Renal cortex interstitium (tissue), 11 donors: ENCODE measurements at regions not wholly inside any gene's neighbourhood (a gene's known extent, or its start where the extent isn't known, plus 50 kb on each side); places are given as distances from the start of the nearest gene placed in this dataset.
"Not testable (repeated sequence)": the region's sequence is repeated elsewhere in the genome, so short reads cannot be mapped to it uniquely, and the experiment has no call there.

Experiments used
- DNase-seq, 11 donors: peaks; one replicate each; pipeline ENCODE4 v3.0.0-alpha.2; 2013; ENCODE audit warnings: low read depth in 9 of 11, low spot score in 4 of 11; ENCODE audit errors: extremely low read depth in 1 of 11

- DNase-seq = no peak
Observed at GRCh38 chr4:120327276-120327675, 260.6 kb upstream of the MAD2L1 start.

GRCh38 chr4:120319046-120319767 lies 252.6 kb upstream of the MAD2L1 start:
- no peak for DNase-seq

GRCh38 chr4:120318196-120318846 lies 251.7 kb upstream of the MAD2L1 start:
- DNase-seq = no peak

- DNase-seq = no peak
Observed at GRCh38 chr4:120317713-120318112, 251.1 kb upstream of the MAD2L1 start.

GRCh38 chr4:120316416-120316815 lies 249.8 kb upstream of the MAD2L1 start:
- no peak for DNase-seq

GRCh38 chr4:120314969-120315368 lies 248.3 kb upstream of the MAD2L1 start:
- no peak for DNase-seq

- no peak for DNase-seq
Observed at GRCh38 chr4:120304801-120305200, 238.2 kb upstream of the MAD2L1 start.

- no peak for DNase-seq
Observed at GRCh38 chr4:120299631-120300030, 233.0 kb upstream of the MAD2L1 start.

GRCh38 chr4:120293341-120293740 lies 226.7 kb upstream of the MAD2L1 start:
- no peak for DNase-seq

- DNase-seq = no peak
Observed at GRCh38 chr4:120291541-120291940, 224.9 kb upstream of the MAD2L1 start.

- DNase-seq = no peak
Observed at GRCh38 chr4:120290553-120290952, 223.9 kb upstream of the MAD2L1 start.

GRCh38 chr4:120286813-120287212 lies 220.2 kb upstream of the MAD2L1 start:
- DNase-seq = no peak

- DNase-seq = peak in 4 of 11 donors; percentile 2 to 24 (median 8)
Observed at GRCh38 chr4:120281581-120281980, 214.9 kb upstream of the MAD2L1 start.

GRCh38 chr4:120277391-120277790 lies 210.7 kb upstream of the MAD2L1 start:
- no peak for DNase-seq

- DNase-seq = no peak
Observed at GRCh38 chr4:120266602-120267001, 200.0 kb upstream of the MAD2L1 start.

- no peak for DNase-seq
Observed at GRCh38 chr4:120263618-120264017, 197.0 kb upstream of the MAD2L1 start.

- no peak for DNase-seq
Observed at GRCh38 chr4:120261117-120261516, 194.5 kb upstream of the MAD2L1 start.

GRCh38 chr4:120256112-120256775 lies 189.6 kb upstream of the MAD2L1 start:
- not testable (repeated sequence) for DNase-seq

- no peak for DNase-seq
Observed at GRCh38 chr4:120238277-120238973, 171.8 kb upstream of the MAD2L1 start.

GRCh38 chr4:120236873-120237272 lies 170.2 kb upstream of the MAD2L1 start:
- DNase-seq = no peak
